ENCODE measurements at regions not wholly inside any gene's neighbourhood (a gene's known extent, or its start where the extent isn't known, plus 50 kb on each side); places are given as distances from the start of the nearest gene placed in this dataset.

DNA sequence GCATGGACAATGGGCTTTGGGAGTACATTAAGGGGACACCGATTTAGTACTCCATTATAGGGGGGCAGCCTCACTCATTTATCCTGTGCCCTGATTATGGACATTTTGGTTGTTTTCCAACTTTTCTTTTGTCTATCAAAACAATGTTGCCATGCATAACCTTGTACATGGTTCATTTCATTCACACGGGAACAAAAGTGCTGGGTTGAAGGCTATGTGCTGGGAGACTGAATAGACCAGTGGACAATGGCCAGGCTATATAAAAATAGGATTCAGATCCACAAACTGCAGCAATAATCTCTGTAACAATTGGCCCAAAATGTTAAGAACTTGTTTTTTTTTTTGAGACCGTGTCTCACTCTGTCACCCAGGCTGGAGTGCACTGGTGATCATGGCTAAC, 100.7 kb upstream of the GMDS start:
- TF ChIP-seq, protein P1, sequence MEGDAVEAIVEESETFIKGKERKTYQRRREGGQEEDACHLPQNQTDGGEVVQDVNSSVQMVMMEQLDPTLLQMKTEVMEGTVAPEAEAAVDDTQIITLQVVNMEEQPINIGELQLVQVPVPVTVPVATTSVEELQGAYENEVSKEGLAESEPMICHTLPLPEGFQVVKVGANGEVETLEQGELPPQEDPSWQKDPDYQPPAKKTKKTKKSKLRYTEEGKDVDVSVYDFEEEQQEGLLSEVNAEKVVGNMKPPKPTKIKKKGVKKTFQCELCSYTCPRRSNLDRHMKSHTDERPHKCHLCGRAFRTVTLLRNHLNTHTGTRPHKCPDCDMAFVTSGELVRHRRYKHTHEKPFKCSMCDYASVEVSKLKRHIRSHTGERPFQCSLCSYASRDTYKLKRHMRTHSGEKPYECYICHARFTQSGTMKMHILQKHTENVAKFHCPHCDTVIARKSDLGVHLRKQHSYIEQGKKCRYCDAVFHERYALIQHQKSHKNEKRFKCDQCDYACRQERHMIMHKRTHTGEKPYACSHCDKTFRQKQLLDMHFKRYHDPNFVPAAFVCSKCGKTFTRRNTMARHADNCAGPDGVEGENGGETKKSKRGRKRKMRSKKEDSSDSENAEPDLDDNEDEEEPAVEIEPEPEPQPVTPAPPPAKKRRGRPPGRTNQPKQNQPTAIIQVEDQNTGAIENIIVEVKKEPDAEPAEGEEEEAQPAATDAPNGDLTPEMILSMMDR (IDR thresholded peaks at IDR 0.05): no peak
- no peak for TF ChIP-seq POLR2A (IDR thresholded peaks at IDR 0.05)

Measured in adrenal gland (tissue), 5 donors.